ENCODE measurements at regions not wholly inside any gene's neighbourhood (a gene's known extent, or its start where the extent isn't known, plus 50 kb on each side); places are given as distances from the start of the nearest gene placed in this dataset.

DNA sequence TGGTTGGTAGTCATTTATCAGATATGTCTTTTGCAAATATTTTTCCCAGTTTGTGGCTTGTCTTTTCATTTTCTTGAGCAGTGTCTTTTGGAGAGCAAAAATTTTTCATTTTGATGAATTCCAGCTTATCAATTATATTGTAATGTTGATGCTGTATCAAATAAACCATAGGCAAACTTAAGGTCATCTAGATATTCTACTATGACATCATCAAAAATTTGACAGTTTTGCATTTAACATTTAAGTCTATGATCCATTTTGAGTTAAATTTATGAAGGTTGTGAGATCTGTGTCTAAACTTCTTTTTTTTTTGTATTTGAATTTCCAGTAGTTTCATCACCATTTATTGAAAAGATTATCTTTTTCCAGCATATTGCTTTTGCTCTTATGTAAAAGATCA is 505.5 kb upstream of the COX7C start:
- DNase-seq (ENCODE audit: low read depth): no peak
- no peak overlapping the region for H3K4me3 ChIP-seq (ENCODE audit: low read depth, low read length)

GRCh38 chr5:86115164-86115563 is 502.6 kb upstream of the COX7C start:
- H3K4me3 ChIP-seq (ENCODE audit: low read depth, low read length): no peak overlapping the region
- no peak for DNase-seq (ENCODE audit: low read depth)
- TF ChIP-seq CTCF (IDR thresholded peaks at IDR 0.05; ENCODE audit: insufficient read depth, low read length): no peak

More for the DNA sequence above, 505.5 kb upstream of the COX7C start:
- no peak for TF ChIP-seq CTCF (IDR thresholded peaks at IDR 0.05; ENCODE audit: insufficient read depth, low read length)

GRCh38 chr5:86118542-86118941 is 499.2 kb upstream of the COX7C start:
- DNase-seq (ENCODE audit: low read depth): no peak
- no peak overlapping the region for H3K4me3 ChIP-seq (ENCODE audit: low read depth, low read length)
- no peak for TF ChIP-seq CTCF (IDR thresholded peaks at IDR 0.05; ENCODE audit: insufficient read depth, low read length)

- TF ChIP-seq CTCF (IDR thresholded peaks at IDR 0.05; ENCODE audit: insufficient read depth, low read length): no peak
- DNase-seq (ENCODE audit: low read depth): no peak
- H3K4me3 ChIP-seq (ENCODE audit: low read depth, low read length): no peak overlapping the region
These were observed 493.4 kb upstream of the COX7C start for GRCh38 chr5:86124333-86124732.

DNA sequence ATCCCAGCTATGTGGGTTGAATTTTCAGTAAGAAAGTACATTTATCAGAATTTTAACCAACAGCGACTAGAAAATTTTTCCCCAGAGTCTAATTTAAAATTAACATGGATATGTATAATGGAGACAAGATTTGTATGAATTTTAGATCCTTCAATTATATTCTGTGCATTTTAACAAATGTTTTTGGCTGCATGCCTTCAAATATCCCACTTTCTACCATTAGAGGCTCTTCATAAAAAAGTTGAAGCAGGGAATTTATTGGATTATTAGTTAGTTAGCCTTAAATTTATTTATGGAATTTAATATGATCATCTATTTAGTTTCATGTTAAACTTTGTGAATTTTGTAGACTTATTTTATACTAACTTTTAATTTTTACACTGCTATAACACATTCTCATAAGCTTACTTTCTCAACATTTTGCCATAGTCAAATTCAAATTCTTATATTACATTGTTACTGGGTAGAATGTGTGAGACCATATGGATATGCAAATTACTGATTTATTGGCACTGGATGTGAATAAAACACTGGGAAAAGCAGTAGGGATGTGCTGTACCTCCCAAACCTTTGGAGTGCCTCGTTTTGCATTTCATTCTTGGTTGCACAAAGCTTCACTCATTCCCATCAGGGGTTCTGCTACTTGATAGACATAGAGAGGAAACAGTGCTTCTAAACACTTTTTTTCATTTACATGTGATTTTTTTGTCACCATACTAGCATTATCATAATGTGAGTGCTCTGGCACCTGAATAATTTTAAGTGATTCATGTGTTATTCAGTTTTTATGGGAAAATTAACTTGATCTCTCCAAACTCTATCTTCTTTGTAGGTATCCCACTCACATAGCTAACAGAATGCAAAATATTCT is 491.8 kb upstream of the COX7C start:
- DNase-seq (ENCODE audit: low read depth): no peak
- no peak overlapping the region for H3K4me3 ChIP-seq (ENCODE audit: low read depth, low read length)
- no peak for TF ChIP-seq CTCF (IDR thresholded peaks at IDR 0.05; ENCODE audit: insufficient read depth, low read length)

DNA sequence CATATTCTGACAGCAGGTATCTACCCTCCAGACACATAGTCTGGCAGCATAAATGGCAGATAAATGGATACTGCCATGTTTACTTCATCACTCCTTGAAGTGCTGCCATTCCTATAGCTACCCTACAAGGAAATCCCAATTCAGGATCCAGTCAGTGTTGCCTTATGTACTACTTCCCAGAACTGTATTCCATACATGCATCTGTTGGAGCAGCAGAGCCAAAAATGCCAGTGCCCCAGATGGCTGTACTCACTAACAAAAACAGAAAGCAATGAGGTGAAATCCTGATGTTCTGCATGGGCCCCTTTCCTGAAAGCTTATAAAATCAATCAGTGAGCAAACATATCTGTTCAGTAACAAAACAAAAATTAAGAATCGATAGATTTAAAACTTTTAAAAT is 490.0 kb upstream of the COX7C start:
- no peak for DNase-seq (ENCODE audit: low read depth)
- no peak for TF ChIP-seq CTCF (IDR thresholded peaks at IDR 0.05; ENCODE audit: insufficient read depth, low read length)
- H3K4me3 ChIP-seq (ENCODE audit: low read depth, low read length): no peak overlapping the region
